ENCODE measurements at regions not wholly inside any gene's neighbourhood (a gene's known extent, or its start where the extent isn't known, plus 50 kb on each side); places are given as distances from the start of the nearest gene placed in this dataset.

- no peak overlapping the region for H3K4ac ChIP-seq (ENCODE audit: low read length)
- peaks cover 0 to 3% of the 10 kb centered on the region in 2 donors for H3K9me3 ChIP-seq (replicated peaks in 1 of 2; ENCODE audit: control insufficient read depth in 2 of 2, insufficient read depth in 1 of 2, low read depth in 1 of 2, low read length in 2 of 2)
- no peak overlapping the region for H3K14ac ChIP-seq (ENCODE audit: low read length)
- peaks cover 0 to 2% (median 0%) of the 10 kb centered on the region in 3 experiments for H3K27me3 ChIP-seq (ENCODE audit: control insufficient read depth in 3 of 3, insufficient read depth in 3 of 3, low read depth in 1 of 3, low read length in 3 of 3)
- no peak overlapping the region for H4K91ac ChIP-seq (ENCODE audit: low read depth, low read length, poor library complexity)
- peaks cover 0 to 2% of the 10 kb centered on the region in 2 donors for H3K4me1 ChIP-seq (ENCODE audit: control insufficient read depth in 2 of 2, insufficient read depth in 1 of 2, low read depth in 1 of 2, low read length in 2 of 2)
- no peak overlapping the region for H4K8ac ChIP-seq (ENCODE audit: low read depth, low read length)
- no peak overlapping the region for H3K23ac ChIP-seq (ENCODE audit: low read depth, low read length, poor library complexity)
- no peak overlapping the region for H2BK120ac ChIP-seq (ENCODE audit: low read depth, low read length)
- H3K27ac ChIP-seq (replicated peaks; ENCODE audit: low read length) = no peak overlapping the region
- no peak overlapping the region for H3K9ac ChIP-seq (ENCODE audit: low read depth, low read length, poor library complexity)
- H3K4me3 ChIP-seq (ENCODE audit: low read length in 2 of 2) = no peak overlapping the region
- DNase-seq (ENCODE audit: low spot score) = no peak
- WGBS, 2 donors (ENCODE audit: extremely low coverage in 2 of 2, insufficient read length in 2 of 2, insufficient replicate concordance in 1 of 2) = no CpG with 5 or more reads among the region's 7 CpGs
- H3K36me3 ChIP-seq (replicated peaks in 1 of 2; ENCODE audit: control insufficient read depth in 2 of 2, insufficient read depth in 2 of 2, low read length in 2 of 2) = no peaks in the 10 kb centered on the region
- H3K18ac ChIP-seq (ENCODE audit: low read length) = no peak overlapping the region
- H2AFZ ChIP-seq (ENCODE audit: low read length) = no peak overlapping the region
- no peak overlapping the region for H2BK12ac ChIP-seq (ENCODE audit: low read length)
- no peak overlapping the region for H2BK15ac ChIP-seq (ENCODE audit: low read length)
- H3K79me1 ChIP-seq (ENCODE audit: low read depth, low read length) = no peaks in the 10 kb centered on the region
- no peak overlapping the region for H3K4me2 ChIP-seq (ENCODE audit: insufficient read depth, low read length, poor library complexity, severe bottlenecking)
- H2BK5ac ChIP-seq (ENCODE audit: low read length) = no peak overlapping the region
- no peak overlapping the region for H2AK5ac ChIP-seq (ENCODE audit: low read depth, low read length)
Observed at GRCh38 chr9:87146933-87147332, 199.6 kb upstream of the GAS1 start.

GRCh38 chr9:87147839-87148238, 200.5 kb upstream of the GAS1 start:
- no peak overlapping the region for H4K91ac ChIP-seq (ENCODE audit: low read depth, low read length, poor library complexity)
- H3K23ac ChIP-seq (ENCODE audit: low read depth, low read length, poor library complexity) = no peak overlapping the region
- peak overlapping the region; percentile 44 for H2BK120ac ChIP-seq (ENCODE audit: low read depth, low read length)
- no peak for DNase-seq (ENCODE audit: low spot score)
- peak overlapping the region; percentile 99 for H2BK15ac ChIP-seq (ENCODE audit: low read length)
- peaks cover 0 to 2% (median 0%) of the 10 kb centered on the region in 3 experiments for H3K27me3 ChIP-seq (ENCODE audit: control insufficient read depth in 3 of 3, insufficient read depth in 3 of 3, low read depth in 1 of 3, low read length in 3 of 3)
- no peak overlapping the region for H4K8ac ChIP-seq (ENCODE audit: low read depth, low read length)
- no peaks in the 10 kb centered on the region for H3K36me3 ChIP-seq (replicated peaks in 1 of 2; ENCODE audit: control insufficient read depth in 2 of 2, insufficient read depth in 2 of 2, low read length in 2 of 2)
- H3K4me3 ChIP-seq (ENCODE audit: low read length in 2 of 2) = no peak overlapping the region
- peak overlapping the region; percentile 56 for H2AFZ ChIP-seq (ENCODE audit: low read length)
- H3K18ac ChIP-seq (ENCODE audit: low read length) = peak overlapping the region; percentile 93
- no peak overlapping the region for H3K4ac ChIP-seq (ENCODE audit: low read length)
- H3K4me2 ChIP-seq (ENCODE audit: insufficient read depth, low read length, poor library complexity, severe bottlenecking) = no peak overlapping the region
- peaks cover 0 to 2% of the 10 kb centered on the region in 2 donors for H3K4me1 ChIP-seq (ENCODE audit: control insufficient read depth in 2 of 2, insufficient read depth in 1 of 2, low read depth in 1 of 2, low read length in 2 of 2)
- peaks cover 0 to 3% of the 10 kb centered on the region in 2 donors for H3K9me3 ChIP-seq (replicated peaks in 1 of 2; ENCODE audit: control insufficient read depth in 2 of 2, insufficient read depth in 1 of 2, low read depth in 1 of 2, low read length in 2 of 2)
- no peak overlapping the region for H3K14ac ChIP-seq (ENCODE audit: low read length)
- WGBS, 2 donors (ENCODE audit: extremely low coverage in 2 of 2, insufficient read length in 2 of 2, insufficient replicate concordance in 1 of 2) = no CpG with 5 or more reads among the region's 8 CpGs
- H2AK5ac ChIP-seq (ENCODE audit: low read depth, low read length) = no peak overlapping the region
- no peak overlapping the region for H2BK5ac ChIP-seq (ENCODE audit: low read length)
- no peak overlapping the region for H3K9ac ChIP-seq (ENCODE audit: low read depth, low read length, poor library complexity)
- H3K27ac ChIP-seq (replicated peaks; ENCODE audit: low read length) = no peak overlapping the region
- no peaks in the 10 kb centered on the region for H3K79me1 ChIP-seq (ENCODE audit: low read depth, low read length)
- no peak overlapping the region for H2BK12ac ChIP-seq (ENCODE audit: low read length)

GRCh38 chr9:87148331-87149104, 201.2 kb upstream of the GAS1 start:
- H2BK12ac ChIP-seq (ENCODE audit: low read length) = peak overlapping the region; percentile 46
- H4K8ac ChIP-seq (ENCODE audit: low read depth, low read length) = peak overlapping the region; percentile 84
- peaks cover 0 to 2% (median 0%) of the 10 kb centered on the region in 3 experiments for H3K27me3 ChIP-seq (ENCODE audit: control insufficient read depth in 3 of 3, insufficient read depth in 3 of 3, low read depth in 1 of 3, low read length in 3 of 3)
- H3K9ac ChIP-seq (ENCODE audit: low read depth, low read length, poor library complexity) = peak overlapping the region; percentile 24
- peaks cover 0 to 2% of the 10 kb centered on the region in 2 donors for H3K4me1 ChIP-seq (ENCODE audit: control insufficient read depth in 2 of 2, insufficient read depth in 1 of 2, low read depth in 1 of 2, low read length in 2 of 2)
- no peaks in the 10 kb centered on the region for H3K36me3 ChIP-seq (replicated peaks in 1 of 2; ENCODE audit: control insufficient read depth in 2 of 2, insufficient read depth in 2 of 2, low read length in 2 of 2)
- no peak overlapping the region for H3K4me3 ChIP-seq (ENCODE audit: low read length in 2 of 2)
- H3K18ac ChIP-seq (ENCODE audit: low read length) = peak overlapping the region; percentile 93
- H2AK5ac ChIP-seq (ENCODE audit: low read depth, low read length) = peak overlapping the region; percentile 20
- no peak overlapping the region for H3K4ac ChIP-seq (ENCODE audit: low read length)
- no peaks in the 10 kb centered on the region for H3K79me1 ChIP-seq (ENCODE audit: low read depth, low read length)
- peaks cover 0 to 3% of the 10 kb centered on the region in 2 donors for H3K9me3 ChIP-seq (replicated peaks in 1 of 2; ENCODE audit: control insufficient read depth in 2 of 2, insufficient read depth in 1 of 2, low read depth in 1 of 2, low read length in 2 of 2)
- no peak overlapping the region for H4K91ac ChIP-seq (ENCODE audit: low read depth, low read length, poor library complexity)
- peak overlapping the region; percentile 44 for H2BK120ac ChIP-seq (ENCODE audit: low read depth, low read length)
- DNase-seq (ENCODE audit: low spot score) = peak; percentile 41
- H2BK5ac ChIP-seq (ENCODE audit: low read length) = no peak overlapping the region
- peak overlapping the region; percentile 21 for H3K23ac ChIP-seq (ENCODE audit: low read depth, low read length, poor library complexity)
- WGBS, 2 donors (ENCODE audit: extremely low coverage in 2 of 2, insufficient read length in 2 of 2, insufficient replicate concordance in 1 of 2) = no CpG with 5 or more reads among the region's 49 CpGs
- H3K27ac ChIP-seq (replicated peaks; ENCODE audit: low read length) = peak overlapping the region; percentile 5
- H2BK15ac ChIP-seq (ENCODE audit: low read length) = peak overlapping the region; percentile 99
- peak overlapping the region; percentile 75 for H3K14ac ChIP-seq (ENCODE audit: low read length)
- H2AFZ ChIP-seq (ENCODE audit: low read length) = peak overlapping the region; percentile 56
- peak overlapping the region; percentile 22 for H3K4me2 ChIP-seq (ENCODE audit: insufficient read depth, low read length, poor library complexity, severe bottlenecking)

GRCh38 chr9:87149799-87150198, 202.5 kb upstream of the GAS1 start:
- WGBS, 2 donors (ENCODE audit: extremely low coverage in 2 of 2, insufficient read length in 2 of 2, insufficient replicate concordance in 1 of 2) = no CpG with 5 or more reads among the region's 4 CpGs
- H2BK12ac ChIP-seq (ENCODE audit: low read length) = no peak overlapping the region
- H3K27ac ChIP-seq (replicated peaks; ENCODE audit: low read length) = no peak overlapping the region
- H2BK15ac ChIP-seq (ENCODE audit: low read length) = no peak overlapping the region
- peaks cover 0 to 2% of the 10 kb centered on the region in 2 donors for H3K4me1 ChIP-seq (ENCODE audit: control insufficient read depth in 2 of 2, insufficient read depth in 1 of 2, low read depth in 1 of 2, low read length in 2 of 2)
- H3K36me3 ChIP-seq (replicated peaks in 1 of 2; ENCODE audit: control insufficient read depth in 2 of 2, insufficient read depth in 2 of 2, low read length in 2 of 2) = no peaks in the 10 kb centered on the region
- no peak overlapping the region for H3K4ac ChIP-seq (ENCODE audit: low read length)
- no peak overlapping the region for H3K14ac ChIP-seq (ENCODE audit: low read length)
- peaks cover 0 to 2% (median 0%) of the 10 kb centered on the region in 3 experiments for H3K27me3 ChIP-seq (ENCODE audit: control insufficient read depth in 3 of 3, insufficient read depth in 3 of 3, low read depth in 1 of 3, low read length in 3 of 3)
- H2AK5ac ChIP-seq (ENCODE audit: low read depth, low read length) = no peak overlapping the region
- no peak overlapping the region for H2BK5ac ChIP-seq (ENCODE audit: low read length)
- no peak overlapping the region for H3K4me2 ChIP-seq (ENCODE audit: insufficient read depth, low read length, poor library complexity, severe bottlenecking)
- no peaks in the 10 kb centered on the region for H3K79me1 ChIP-seq (ENCODE audit: low read depth, low read length)
- H3K9me3 ChIP-seq (replicated peaks in 1 of 2; ENCODE audit: control insufficient read depth in 2 of 2, insufficient read depth in 1 of 2, low read depth in 1 of 2, low read length in 2 of 2) = peaks cover 0 to 3% of the 10 kb centered on the region in 2 donors
- H3K23ac ChIP-seq (ENCODE audit: low read depth, low read length, poor library complexity) = no peak overlapping the region
- no peak overlapping the region for H2AFZ ChIP-seq (ENCODE audit: low read length)
- H3K4me3 ChIP-seq (ENCODE audit: low read length in 2 of 2) = no peak overlapping the region
- no peak overlapping the region for H4K91ac ChIP-seq (ENCODE audit: low read depth, low read length, poor library complexity)
- no peak overlapping the region for H4K8ac ChIP-seq (ENCODE audit: low read depth, low read length)
- H3K18ac ChIP-seq (ENCODE audit: low read length) = no peak overlapping the region
- no peak overlapping the region for H3K9ac ChIP-seq (ENCODE audit: low read depth, low read length, poor library complexity)
- H2BK120ac ChIP-seq (ENCODE audit: low read depth, low read length) = peak overlapping the region; percentile 36
- DNase-seq (ENCODE audit: low spot score) = no peak

All from neuronal stem cell (in vitro differentiated cells).